ENCODE measurements at regions not wholly inside any gene's neighbourhood (a gene's known extent, or its start where the extent isn't known, plus 50 kb on each side); places are given as distances from the start of the nearest gene placed in this dataset.
A peak's percentile ranks its signal among the peaks of the same experiment; 100 is the strongest.
"Not testable (repeated sequence)": the region's sequence is repeated elsewhere in the genome, so short reads cannot be mapped to it uniquely, and the experiment has no call there.

DNA sequence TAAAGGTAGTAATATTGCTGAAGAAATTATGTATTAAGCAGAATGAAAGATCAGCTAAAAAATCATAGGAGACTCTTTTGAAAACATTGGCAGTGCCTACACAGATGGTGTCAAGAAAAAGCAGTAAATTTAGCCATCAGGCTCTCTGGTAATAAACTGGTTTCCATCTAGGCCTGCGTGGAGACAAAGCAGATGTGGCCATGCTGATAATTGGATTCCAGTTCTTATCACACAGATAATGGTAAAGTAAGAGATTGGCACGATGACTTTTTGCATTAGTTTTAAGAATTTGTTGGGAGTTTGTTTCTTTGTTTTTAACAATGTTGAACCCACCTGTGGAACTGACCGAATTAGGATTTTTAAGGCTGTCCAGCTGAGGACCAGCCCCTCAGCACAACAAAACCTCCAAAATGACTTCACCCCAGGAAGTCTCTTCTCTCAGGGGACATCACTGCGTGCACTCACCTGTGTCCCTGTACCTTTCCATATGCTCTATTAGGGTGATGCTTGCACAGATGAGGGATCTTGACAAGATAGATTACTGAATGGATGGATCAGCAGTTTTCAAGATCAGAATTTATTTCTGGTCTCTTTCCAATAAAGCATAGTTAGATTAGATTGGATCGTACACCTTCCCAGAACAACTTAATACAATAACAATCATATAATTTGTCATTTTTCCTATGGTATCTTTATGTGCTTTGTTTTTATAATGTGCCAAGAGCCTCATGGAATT lies 69.1 kb upstream of the DNAJC10 start:
- DNase-seq = no peak

DNA sequence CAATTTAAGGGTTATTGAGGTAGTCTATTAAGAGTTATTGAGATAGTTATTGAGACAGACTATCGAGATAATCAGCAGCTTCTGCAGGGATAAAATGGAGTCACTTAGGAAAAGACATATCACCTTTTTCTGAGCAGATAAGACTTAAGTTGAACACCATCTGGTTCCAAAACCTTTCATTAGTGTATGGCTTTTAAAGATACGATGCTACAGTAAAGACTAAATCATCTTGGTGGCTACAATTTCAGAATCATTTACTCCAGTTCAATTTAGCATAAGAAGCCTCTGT lies 68.6 kb upstream of the DNAJC10 start:
- no peak for DNase-seq

DNA sequence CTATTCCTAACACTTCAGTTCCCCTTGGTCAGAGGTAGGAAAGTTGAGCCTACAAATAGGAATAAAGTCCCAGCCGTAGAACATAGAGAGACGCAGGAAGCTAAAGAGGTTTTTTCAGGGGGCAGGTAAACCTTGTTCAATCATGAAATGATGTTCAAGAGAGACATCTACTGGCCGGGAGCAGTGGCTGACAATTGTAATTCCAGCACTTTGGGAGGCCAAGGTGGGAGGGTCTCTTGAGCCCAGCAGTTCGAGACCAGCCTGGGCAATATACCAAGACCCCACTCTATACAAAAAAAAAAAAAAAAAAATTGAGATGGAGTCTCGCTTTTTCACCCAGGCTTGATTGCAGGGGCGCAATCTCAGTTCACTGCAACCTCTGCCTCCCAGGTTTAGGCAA lies 66.7 kb upstream of the DNAJC10 start:
- no peak for DNase-seq

DNA sequence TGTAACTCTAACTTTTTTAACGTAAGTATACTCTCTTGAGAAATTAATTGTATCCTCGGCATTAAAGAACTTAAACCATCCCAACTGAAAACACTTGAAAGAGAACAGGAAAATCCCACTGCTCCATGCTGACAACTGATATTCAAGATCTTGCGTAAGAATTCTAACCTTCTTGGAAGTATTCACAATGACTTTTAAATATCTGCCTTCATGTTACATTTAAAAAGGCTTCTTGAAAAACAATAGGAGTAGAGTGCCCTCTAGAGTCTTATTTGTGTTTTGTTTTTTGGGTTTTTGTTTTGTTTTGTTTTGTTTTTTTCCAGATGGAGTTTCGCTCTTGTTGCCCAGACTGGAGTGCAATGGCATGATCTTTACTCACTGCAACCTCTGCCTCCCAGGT lies 65.4 kb upstream of the DNAJC10 start:
- peak; percentile 16 to 72 for DNase-seq

DNA sequence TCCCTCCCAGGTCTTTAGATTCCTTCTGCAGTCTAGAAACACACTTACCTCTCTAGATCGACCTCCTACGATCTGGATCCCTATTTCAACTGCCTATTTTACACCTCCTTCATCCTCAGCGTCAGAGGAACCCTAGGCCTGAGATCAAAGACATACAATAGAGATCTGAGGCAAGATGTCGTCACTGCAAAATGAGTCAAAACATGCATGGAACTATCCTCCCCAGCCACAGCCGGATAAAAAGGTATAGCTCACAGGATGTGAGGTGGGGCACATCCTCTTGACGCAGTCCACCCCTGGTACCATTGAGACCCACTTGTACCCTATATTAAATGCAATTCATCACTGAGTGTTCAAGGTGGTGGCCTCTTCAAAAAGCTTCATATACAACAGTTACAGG lies 63.7 kb upstream of the DNAJC10 start:
- DNase-seq = no peak

DNA sequence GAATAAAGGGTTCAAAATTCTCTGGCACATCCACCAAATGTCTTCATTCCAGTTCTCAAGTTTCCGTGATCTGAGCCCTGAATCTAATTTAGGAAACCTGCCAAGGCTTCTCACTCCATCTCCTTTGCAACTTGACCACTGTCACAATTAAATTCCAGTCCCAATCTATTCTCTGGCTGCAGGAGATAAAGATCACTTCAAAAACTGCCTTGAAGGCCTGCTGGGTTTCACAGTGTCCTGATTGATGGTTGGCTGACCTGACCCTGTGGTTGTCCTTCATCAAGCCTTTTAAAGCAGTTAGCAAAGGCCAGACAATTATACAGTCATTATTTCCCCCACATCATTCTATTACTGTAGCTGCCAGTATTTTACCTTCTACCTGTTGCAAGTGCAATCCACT lies 60.3 kb upstream of the DNAJC10 start:
- DNase-seq = no peak

DNA sequence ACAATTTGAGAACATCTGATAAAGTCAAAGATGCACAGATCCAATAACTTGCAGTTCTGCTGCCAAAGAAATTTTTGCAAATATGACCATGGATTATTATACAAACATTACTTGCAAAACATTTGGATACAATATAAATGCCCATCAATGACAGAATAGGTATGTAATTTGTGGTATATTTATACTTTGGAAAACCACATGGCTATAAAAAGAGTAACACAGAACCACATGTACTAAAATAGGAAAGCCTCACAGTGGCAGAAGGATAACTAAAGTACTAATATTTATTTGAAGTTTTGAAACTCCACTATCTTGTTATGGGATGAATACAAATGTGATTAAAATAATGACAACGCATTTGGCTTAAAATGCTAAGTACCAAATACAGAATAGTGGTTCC lies 51.8 kb upstream of the DNAJC10 start:
- no peak for DNase-seq

DNA sequence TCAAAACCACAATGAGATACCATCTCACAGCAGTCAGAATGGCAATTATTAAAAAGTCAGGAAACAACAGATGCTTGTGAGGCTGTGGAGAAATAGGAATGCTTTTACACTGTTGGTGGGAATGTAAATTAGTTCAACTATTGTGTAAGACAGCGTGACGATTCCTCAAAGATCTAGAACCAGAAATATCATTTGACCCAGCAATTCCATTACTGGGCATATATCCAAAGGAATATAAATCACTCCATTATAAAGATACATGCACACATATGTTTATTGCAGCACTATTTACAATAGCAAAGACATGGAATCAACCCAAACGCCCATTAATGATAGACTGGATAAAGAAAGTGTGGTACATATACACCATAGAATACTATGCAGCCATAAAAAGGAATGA lies 50.6 kb upstream of the DNAJC10 start:
- DNase-seq = not testable (repeated sequence)
